K562 (cell line): ENCODE measurements at regions not wholly inside any gene's neighbourhood (a gene's known extent, or its start where the extent isn't known, plus 50 kb on each side); places are given as distances from the start of the nearest gene placed in this dataset.

Source experiments
- BCOR ChIP-seq: fragments of 450-650 bp; IDR thresholded peaks from 2 replicates; pipeline ENCODE4 v1.6.1; 2016
- KDM1A ChIP-seq, 2 experiments: fragments of 450-650 bp; IDR thresholded peaks; 2 replicates each; pipeline ENCODE4 v1.6.1; 2016; ENCODE audit warnings: mild to moderate bottlenecking in 2 of 2
- LARP7 ChIP-seq: fragments of 450-650 bp; IDR thresholded peaks from 2 replicates; pipeline ENCODE4 v1.6.1; 2016
- POLR2A ChIP-seq: fragments of 450-650 bp; conservative IDR thresholded peaks from 2 replicates; pipeline ENCODE4 v1.6.1; 2016
- SPI1 ChIP-seq: IDR thresholded peaks from 2 replicates; pipeline ENCODE4 v1.6.1; 2011; ENCODE audit warnings: low read depth, low read length, control low read depth, borderline replicate concordance
- TAF9B ChIP-seq: fragments of 450-650 bp; IDR thresholded peaks from 2 replicates; pipeline ENCODE4 v1.6.1; 2018; ENCODE audit warnings: mild to moderate bottlenecking; ENCODE audit not compliant: partially characterized antibody
- TAL1 ChIP-seq: fragments of 450-650 bp; IDR thresholded peaks from 2 replicates; pipeline ENCODE4 v1.6.1; 2016; ENCODE audit warnings: mild to moderate bottlenecking
- TARDBP ChIP-seq: fragments of 450-650 bp; IDR thresholded peaks from 2 replicates; pipeline ENCODE4 v1.6.1; 2016
- ZNF274 ChIP-seq: IDR thresholded peaks from 2 replicates; pipeline ENCODE4 v1.6.1; 2011; ENCODE audit warnings: low read depth, mild to moderate bottlenecking, low read length, moderate library complexity, borderline replicate concordance
- ZNF384 ChIP-seq: IDR thresholded peaks from 2 replicates; pipeline ENCODE4 v1.6.1; 2012; ENCODE audit warnings: low read depth, low read length, improper control_type of control experiment
- ZNF551 ChIP-seq: fragments of 250-450 bp; sonication (Bioruptor Pico); IDR thresholded peaks from 2 replicates; pipeline ENCODE4 v1.5.0; 2021; ENCODE audit warnings: mild to moderate bottlenecking, moderate library complexity
- TF ChIP-seq, protein P1 (sequence below), 2 experiments: fragments of 450-650 bp in 1 of 2; sonication (generic) in 1 of 2; formaldehyde crosslinking in 1 of 2; IDR thresholded peaks in 1 of 2; conservative IDR thresholded peaks in 1 of 2; 2 replicates each; pipeline versions ENCODE4 v1.6.1 to v1.8.1; 2016 to 2023; ENCODE audit warnings: mild to moderate bottlenecking in 2 of 2, moderate library complexity in 2 of 2, inconsistent platforms in 1 of 2, missing genetic modification reagents in 1 of 2
- TF ChIP-seq, protein P2 (sequence below), 3 experiments: IDR thresholded peaks in 2 of 3; conservative IDR thresholded peaks in 1 of 3; 2 replicates each; pipeline ENCODE4 v1.5.1; 2011 to 2012; ENCODE audit warnings: low read length in 3 of 3, mild to moderate bottlenecking in 3 of 3, control low read depth in 2 of 3, improper control_type of control experiment in 1 of 3, inconsistent platforms in 1 of 3, low read depth in 1 of 3, mixed read lengths in 1 of 3, moderate library complexity in 1 of 3; ENCODE audit not compliant: insufficient read depth in 2 of 3
- TF ChIP-seq, protein P3 (sequence below): fragments of 450-650 bp; formaldehyde crosslinking; IDR thresholded peaks from 2 replicates; pipeline ENCODE4 v1.4.0; 2020; ENCODE audit warnings: mild to moderate bottlenecking, mixed read lengths

DNA sequence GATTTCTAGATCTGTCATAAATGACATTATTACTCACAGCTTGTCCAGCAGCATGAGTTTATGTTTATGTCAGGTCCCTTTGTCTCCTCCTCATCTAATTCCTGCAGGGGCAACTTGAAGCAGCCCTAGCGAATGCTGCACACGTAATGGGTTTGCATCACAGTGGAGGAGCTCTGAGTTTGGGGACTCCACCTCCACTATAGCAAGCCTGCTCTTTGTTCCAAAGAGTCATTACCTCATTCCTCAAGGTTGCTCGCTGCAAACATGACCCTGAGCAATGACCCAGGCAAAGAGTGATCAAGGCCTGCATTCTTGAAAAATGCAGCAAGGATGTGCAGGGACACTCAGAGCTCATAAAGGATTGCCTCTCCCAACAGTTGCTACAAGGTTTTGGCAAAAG is 261.9 kb downstream of the HHIPL2 start:
- TF ChIP-seq ZNF274 (no peak), ZNF551 (CRISPR knock-in tag) (no peak), ZNF384 (no peak), SPI1 (no peak), KDM1A (IDR thresholded peaks at IDR 0.05) (no peak), TAF9B (no peak), LARP7 (no peak), TAL1 (no peak), BCOR (no peak), POLR2A (no peak), TARDBP (no peak)
- TF ChIP-seq, protein P1, sequence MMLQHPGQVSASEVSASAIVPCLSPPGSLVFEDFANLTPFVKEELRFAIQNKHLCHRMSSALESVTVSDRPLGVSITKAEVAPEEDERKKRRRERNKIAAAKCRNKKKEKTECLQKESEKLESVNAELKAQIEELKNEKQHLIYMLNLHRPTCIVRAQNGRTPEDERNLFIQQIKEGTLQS (IDR thresholded peaks at IDR 0.05): no peak
- TF ChIP-seq, protein P1 (CRISPR knock-in tag; conservative IDR thresholded peaks at IDR 0.05): no peak
- TF ChIP-seq, protein P2, sequence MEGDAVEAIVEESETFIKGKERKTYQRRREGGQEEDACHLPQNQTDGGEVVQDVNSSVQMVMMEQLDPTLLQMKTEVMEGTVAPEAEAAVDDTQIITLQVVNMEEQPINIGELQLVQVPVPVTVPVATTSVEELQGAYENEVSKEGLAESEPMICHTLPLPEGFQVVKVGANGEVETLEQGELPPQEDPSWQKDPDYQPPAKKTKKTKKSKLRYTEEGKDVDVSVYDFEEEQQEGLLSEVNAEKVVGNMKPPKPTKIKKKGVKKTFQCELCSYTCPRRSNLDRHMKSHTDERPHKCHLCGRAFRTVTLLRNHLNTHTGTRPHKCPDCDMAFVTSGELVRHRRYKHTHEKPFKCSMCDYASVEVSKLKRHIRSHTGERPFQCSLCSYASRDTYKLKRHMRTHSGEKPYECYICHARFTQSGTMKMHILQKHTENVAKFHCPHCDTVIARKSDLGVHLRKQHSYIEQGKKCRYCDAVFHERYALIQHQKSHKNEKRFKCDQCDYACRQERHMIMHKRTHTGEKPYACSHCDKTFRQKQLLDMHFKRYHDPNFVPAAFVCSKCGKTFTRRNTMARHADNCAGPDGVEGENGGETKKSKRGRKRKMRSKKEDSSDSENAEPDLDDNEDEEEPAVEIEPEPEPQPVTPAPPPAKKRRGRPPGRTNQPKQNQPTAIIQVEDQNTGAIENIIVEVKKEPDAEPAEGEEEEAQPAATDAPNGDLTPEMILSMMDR (IDR thresholded peaks at IDR 0.05 in 2 of 3, conservative IDR thresholded peaks at IDR 0.05 in 1 of 3; ENCODE audit: insufficient read depth in 2 of 3, low read depth in 1 of 3, low read length in 3 of 3): no peak
- TF ChIP-seq, protein P3, sequence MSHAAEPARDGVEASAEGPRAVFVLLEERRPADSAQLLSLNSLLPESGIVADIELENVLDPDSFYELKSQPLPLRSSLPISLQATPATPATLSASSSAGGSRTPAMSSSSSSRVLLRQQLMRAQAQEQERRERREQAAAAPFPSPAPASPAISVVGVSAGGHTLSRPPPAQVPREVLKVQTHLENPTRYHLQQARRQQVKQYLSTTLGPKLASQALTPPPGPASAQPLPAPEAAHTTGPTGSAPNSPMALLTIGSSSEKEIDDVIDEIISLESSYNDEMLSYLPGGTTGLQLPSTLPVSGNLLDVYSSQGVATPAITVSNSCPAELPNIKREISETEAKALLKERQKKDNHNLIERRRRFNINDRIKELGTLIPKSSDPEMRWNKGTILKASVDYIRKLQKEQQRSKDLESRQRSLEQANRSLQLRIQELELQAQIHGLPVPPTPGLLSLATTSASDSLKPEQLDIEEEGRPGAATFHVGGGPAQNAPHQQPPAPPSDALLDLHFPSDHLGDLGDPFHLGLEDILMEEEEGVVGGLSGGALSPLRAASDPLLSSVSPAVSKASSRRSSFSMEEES (CRISPR knock-in tag): no peak
